ENCODE measurements at regions not wholly inside any gene's neighbourhood (a gene's known extent, or its start where the extent isn't known, plus 50 kb on each side); places are given as distances from the start of the nearest gene placed in this dataset.
"Not testable (repeated sequence)": the region's sequence is repeated elsewhere in the genome, so short reads cannot be mapped to it uniquely, and the experiment has no call there.

- H3K9me3 Mint-ChIP-seq; H3K27ac ChIP-seq (ENCODE audit: low read depth, low read length); H3K4me3 Mint-ChIP-seq; H3K4me1 ChIP-seq (ENCODE audit: control insufficient read depth in 2 of 2, insufficient read depth in 2 of 2, low read length in 2 of 2); H3K36me3 ChIP-seq (ENCODE audit: control insufficient read depth in 2 of 3, insufficient read depth in 3 of 3, low read length in 3 of 3); H3K4me3 ChIP-seq (ENCODE audit: low read length); H3K36me3 Mint-ChIP-seq; H3K27me3 Mint-ChIP-seq; H3K4me1 Mint-ChIP-seq; ATAC-seq; H3K27me3 ChIP-seq (ENCODE audit: control insufficient read depth in 2 of 2, insufficient read depth in 2 of 2, low read length in 2 of 2); H3K27ac Mint-ChIP-seq; intact Hi-C loops (cut with micrococcal nuclease); H3K9me3 ChIP-seq (ENCODE audit: control insufficient read depth in 2 of 3, low read length in 3 of 3); POLR2A ChIA-PET; DNase-seq; CTCF ChIA-PET: not testable (repeated sequence)
Observed at GRCh38 chr2:111586014-111586413, 298.0 kb downstream of the ANAPC1 start.

- H3K36me3 Mint-ChIP-seq; DNase-seq; H3K27ac Mint-ChIP-seq; H3K4me3 ChIP-seq (ENCODE audit: low read length); H3K4me3 Mint-ChIP-seq; H3K4me1 Mint-ChIP-seq; ATAC-seq; H3K27me3 ChIP-seq (ENCODE audit: control insufficient read depth in 2 of 2, insufficient read depth in 2 of 2, low read length in 2 of 2); H3K9me3 Mint-ChIP-seq; H3K27ac ChIP-seq (ENCODE audit: low read depth, low read length); H3K27me3 Mint-ChIP-seq; H3K4me1 ChIP-seq (ENCODE audit: control insufficient read depth in 2 of 2, insufficient read depth in 2 of 2, low read length in 2 of 2); POLR2A ChIA-PET; intact Hi-C loops (cut with micrococcal nuclease); CTCF ChIA-PET; H3K9me3 ChIP-seq (ENCODE audit: control insufficient read depth in 2 of 3, low read length in 3 of 3); H3K36me3 ChIP-seq (ENCODE audit: control insufficient read depth in 2 of 3, insufficient read depth in 3 of 3, low read length in 3 of 3): not testable (repeated sequence)
Observed at GRCh38 chr2:111595072-111595471, 288.9 kb downstream of the ANAPC1 start.

- CTCF ChIA-PET; H3K27me3 Mint-ChIP-seq; DNase-seq; H3K4me1 Mint-ChIP-seq; H3K27ac ChIP-seq (ENCODE audit: low read depth, low read length); H3K27ac Mint-ChIP-seq; H3K9me3 ChIP-seq (ENCODE audit: control insufficient read depth in 2 of 3, low read length in 3 of 3); H3K4me1 ChIP-seq (ENCODE audit: control insufficient read depth in 2 of 2, insufficient read depth in 2 of 2, low read length in 2 of 2); H3K9me3 Mint-ChIP-seq; ATAC-seq; intact Hi-C loops (cut with micrococcal nuclease); H3K4me3 ChIP-seq (ENCODE audit: low read length); H3K27me3 ChIP-seq (ENCODE audit: control insufficient read depth in 2 of 2, insufficient read depth in 2 of 2, low read length in 2 of 2); H3K36me3 Mint-ChIP-seq; H3K4me3 Mint-ChIP-seq; H3K36me3 ChIP-seq (ENCODE audit: control insufficient read depth in 2 of 3, insufficient read depth in 3 of 3, low read length in 3 of 3); POLR2A ChIA-PET: not testable (repeated sequence)
Observed at GRCh38 chr2:111596808-111597705, 286.9 kb downstream of the ANAPC1 start.

GRCh38 chr2:111598944-111599343, 285.0 kb downstream of the ANAPC1 start:
- ATAC-seq; CTCF ChIA-PET; H3K27me3 Mint-ChIP-seq; H3K4me3 ChIP-seq (ENCODE audit: low read length); H3K36me3 ChIP-seq (ENCODE audit: control insufficient read depth in 2 of 3, insufficient read depth in 3 of 3, low read length in 3 of 3); H3K27me3 ChIP-seq (ENCODE audit: control insufficient read depth in 2 of 2, insufficient read depth in 2 of 2, low read length in 2 of 2); H3K27ac ChIP-seq (ENCODE audit: low read depth, low read length); H3K36me3 Mint-ChIP-seq; DNase-seq; intact Hi-C loops (cut with micrococcal nuclease); H3K27ac Mint-ChIP-seq; H3K4me1 ChIP-seq (ENCODE audit: control insufficient read depth in 2 of 2, insufficient read depth in 2 of 2, low read length in 2 of 2); H3K9me3 ChIP-seq (ENCODE audit: control insufficient read depth in 2 of 3, low read length in 3 of 3); H3K4me1 Mint-ChIP-seq; H3K9me3 Mint-ChIP-seq; POLR2A ChIA-PET; H3K4me3 Mint-ChIP-seq: not testable (repeated sequence)

- H3K27me3 ChIP-seq (ENCODE audit: control insufficient read depth in 2 of 2, insufficient read depth in 2 of 2, low read length in 2 of 2); H3K36me3 ChIP-seq (ENCODE audit: control insufficient read depth in 2 of 3, insufficient read depth in 3 of 3, low read length in 3 of 3); POLR2A ChIA-PET; H3K9me3 ChIP-seq (ENCODE audit: control insufficient read depth in 2 of 3, low read length in 3 of 3); ATAC-seq; H3K9me3 Mint-ChIP-seq; H3K4me3 Mint-ChIP-seq; H3K4me1 ChIP-seq (ENCODE audit: control insufficient read depth in 2 of 2, insufficient read depth in 2 of 2, low read length in 2 of 2); H3K27ac Mint-ChIP-seq; H3K36me3 Mint-ChIP-seq; DNase-seq; CTCF ChIA-PET; H3K4me3 ChIP-seq (ENCODE audit: low read length); H3K4me1 Mint-ChIP-seq; intact Hi-C loops (cut with micrococcal nuclease); H3K27ac ChIP-seq (ENCODE audit: low read depth, low read length): not testable (repeated sequence)
- peaks cover 0 to 10% (median 4%) of the 10 kb centered on the region in 5 donors for H3K27me3 Mint-ChIP-seq
Observed at GRCh38 chr2:111602259-111602658, 281.7 kb downstream of the ANAPC1 start.

GRCh38 chr2:111605798-111606197, 278.2 kb downstream of the ANAPC1 start:
- H3K4me3 ChIP-seq (ENCODE audit: low read length); H3K36me3 ChIP-seq (ENCODE audit: control insufficient read depth in 2 of 3, insufficient read depth in 3 of 3, low read length in 3 of 3); H3K27me3 ChIP-seq (ENCODE audit: control insufficient read depth in 2 of 2, insufficient read depth in 2 of 2, low read length in 2 of 2); H3K27ac ChIP-seq (ENCODE audit: low read depth, low read length); H3K4me3 Mint-ChIP-seq; intact Hi-C loops (cut with micrococcal nuclease); H3K4me1 Mint-ChIP-seq; H3K9me3 ChIP-seq (ENCODE audit: control insufficient read depth in 2 of 3, low read length in 3 of 3); H3K4me1 ChIP-seq (ENCODE audit: control insufficient read depth in 2 of 2, insufficient read depth in 2 of 2, low read length in 2 of 2); ATAC-seq; H3K36me3 Mint-ChIP-seq; DNase-seq; POLR2A ChIA-PET; H3K27ac Mint-ChIP-seq; CTCF ChIA-PET; H3K9me3 Mint-ChIP-seq: not testable (repeated sequence)
- H3K27me3 Mint-ChIP-seq: peaks cover 0 to 10% (median 0%) of the 10 kb centered on the region in 5 donors

- intact Hi-C loops (cut with micrococcal nuclease); H3K4me1 Mint-ChIP-seq; CTCF ChIA-PET; H3K36me3 Mint-ChIP-seq; DNase-seq; H3K27ac Mint-ChIP-seq; H3K4me1 ChIP-seq (ENCODE audit: control insufficient read depth in 2 of 2, insufficient read depth in 2 of 2, low read length in 2 of 2); H3K4me3 ChIP-seq (ENCODE audit: low read length); H3K9me3 ChIP-seq (ENCODE audit: control insufficient read depth in 2 of 3, low read length in 3 of 3); H3K36me3 ChIP-seq (ENCODE audit: control insufficient read depth in 2 of 3, insufficient read depth in 3 of 3, low read length in 3 of 3); H3K4me3 Mint-ChIP-seq; H3K27me3 ChIP-seq (ENCODE audit: control insufficient read depth in 2 of 2, insufficient read depth in 2 of 2, low read length in 2 of 2); ATAC-seq; POLR2A ChIA-PET; H3K27ac ChIP-seq (ENCODE audit: low read depth, low read length); H3K9me3 Mint-ChIP-seq: not testable (repeated sequence)
- H3K27me3 Mint-ChIP-seq: peaks cover 0 to 12% (median 0%) of the 10 kb centered on the region in 5 donors
Observed at GRCh38 chr2:111606632-111607031, 277.4 kb downstream of the ANAPC1 start.
